ENCODE measurements at regions not wholly inside any gene's neighbourhood (a gene's known extent, or its start where the extent isn't known, plus 50 kb on each side); places are given as distances from the start of the nearest gene placed in this dataset.

GRCh38 chr2:83435989-83436388 lies 1023.1 kb downstream of the SUCLG1 start:
- TF ChIP-seq YY1 (IDR thresholded peaks at IDR 0.05; ENCODE audit: insufficient read depth, insufficient read length): no peak
- no peak for TF ChIP-seq SUZ12 (IDR thresholded peaks at IDR 0.05; ENCODE audit: extremely low read depth, insufficient read depth, insufficient read length)

Measured in NT2/D1 (cell line).